ENCODE measurements at regions not wholly inside any gene's neighbourhood (a gene's known extent, or its start where the extent isn't known, plus 50 kb on each side); places are given as distances from the start of the nearest gene placed in this dataset.

DNA sequence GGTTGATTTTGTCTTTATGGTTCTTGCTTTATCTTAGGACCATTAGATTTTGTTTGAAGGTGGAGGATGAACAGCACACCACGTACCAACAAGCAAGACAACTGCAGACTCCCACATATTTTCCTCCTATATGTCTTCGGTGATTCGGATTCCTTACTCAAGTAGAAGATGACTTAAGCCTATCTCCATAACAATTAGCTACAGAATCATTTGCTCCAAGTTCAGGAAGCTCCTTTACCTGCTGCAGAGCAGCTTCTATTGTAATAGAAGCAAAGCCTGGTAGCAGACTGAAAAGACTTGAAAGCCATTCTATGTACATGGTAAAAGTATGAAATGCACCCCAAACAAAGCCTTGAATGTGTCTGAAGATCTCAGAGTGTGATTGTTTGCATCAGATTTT lies 229.0 kb downstream of the SOX2 start:
- no peak overlapping the region for H3K4me3 ChIP-seq
- no peak for DNase-seq (ENCODE audit: low spot score in 2 of 2)
- no peak for TF ChIP-seq POLR2A (IDR thresholded peaks at IDR 0.05)
- no peak for TF ChIP-seq POLR2AphosphoS5 (IDR thresholded peaks at IDR 0.05)
- no peaks in the 10 kb centered on the region for H3K27me3 ChIP-seq
- no peaks in the 10 kb centered on the region for H3K36me3 ChIP-seq
- H3K4me1 ChIP-seq = no peaks in the 10 kb centered on the region
- whole genome bisulfite sequencing = 75% methylated on average over 3 of the region's 3 CpGs
- no peaks in the 10 kb centered on the region for H3K9me3 ChIP-seq
- no peak overlapping the region for H3K27ac ChIP-seq

DNA sequence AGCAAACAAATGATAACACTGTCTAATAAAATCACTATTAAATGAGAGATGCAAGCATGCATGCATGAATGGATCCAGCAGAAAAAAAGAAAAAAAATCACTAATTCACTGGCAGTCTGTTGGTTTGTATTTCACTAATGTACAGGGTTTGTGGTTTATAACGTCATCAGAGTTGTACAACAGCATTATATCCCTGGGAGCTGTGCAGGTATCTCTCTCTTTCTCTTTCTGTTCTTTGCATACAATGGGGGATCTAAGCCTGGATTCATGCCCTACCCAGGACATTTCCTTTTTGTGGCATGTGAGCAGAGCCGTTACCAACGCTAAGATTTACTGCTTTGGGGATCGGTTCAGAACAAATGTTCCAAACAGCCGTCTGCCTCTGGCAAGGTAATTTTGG lies 229.5 kb downstream of the SOX2 start:
- Histone ChIP-seq H3K4me1 (no peaks in the 10 kb centered on the region), H3K27me3 (no peaks in the 10 kb centered on the region), H3K9me3 (no peaks in the 10 kb centered on the region), H3K36me3 (no peaks in the 10 kb centered on the region), H3K27ac (no peak overlapping the region), H3K4me3 (no peak overlapping the region)
- DNase-seq (ENCODE audit: low spot score in 2 of 2) = no peak
- TF ChIP-seq POLR2AphosphoS5 (IDR thresholded peaks at IDR 0.05) (no peak), POLR2A (IDR thresholded peaks at IDR 0.05) (no peak), CTCF (IDR thresholded peaks at IDR 0.05) (no peak), EP300 (IDR thresholded peaks at IDR 0.05) (no peak)
- WGBS = 13% methylated on average over 5 of the region's 5 CpGs

GRCh38 chr3:181943285-181943684 lies 231.6 kb downstream of the SOX2 start:
- no peaks in the 10 kb centered on the region for H3K9me3 ChIP-seq
- no peak for DNase-seq (ENCODE audit: low spot score in 2 of 2)
- no peak for TF ChIP-seq POLR2AphosphoS5 (IDR thresholded peaks at IDR 0.05)
- TF ChIP-seq CTCF (IDR thresholded peaks at IDR 0.05) = no peak
- TF ChIP-seq POLR2A (IDR thresholded peaks at IDR 0.05) = no peak
- no peak for TF ChIP-seq EP300 (IDR thresholded peaks at IDR 0.05)
- no peaks in the 10 kb centered on the region for H3K4me1 ChIP-seq
- no peak overlapping the region for H3K27ac ChIP-seq
- H3K4me3 ChIP-seq = no peak overlapping the region
- 70% methylated on average over 6 of the region's 6 CpGs for WGBS
- H3K36me3 ChIP-seq = no peaks in the 10 kb centered on the region
- H3K27me3 ChIP-seq = no peaks in the 10 kb centered on the region

- Histone ChIP-seq H3K36me3 (no peaks in the 10 kb centered on the region), H3K4me3 (no peak overlapping the region), H3K27me3 (no peaks in the 10 kb centered on the region), H3K4me1 (no peaks in the 10 kb centered on the region), H3K27ac (no peak overlapping the region), H3K9me3 (no peaks in the 10 kb centered on the region)
- WGBS = 43% methylated on average over 1 of the region's 1 CpG
- DNase-seq (ENCODE audit: low spot score in 2 of 2) = no peak
- TF ChIP-seq POLR2A (IDR thresholded peaks at IDR 0.05) = no peak
- TF ChIP-seq CTCF (IDR thresholded peaks at IDR 0.05) = no peak
- no peak for TF ChIP-seq EP300 (IDR thresholded peaks at IDR 0.05)
- no peak for TF ChIP-seq POLR2AphosphoS5 (IDR thresholded peaks at IDR 0.05)
These were observed 235.9 kb downstream of the SOX2 start for GRCh38 chr3:181947606-181948005.

- Histone ChIP-seq H3K4me1 (no peaks in the 10 kb centered on the region), H3K27me3 (no peaks in the 10 kb centered on the region), H3K27ac (no peak overlapping the region), H3K9me3 (no peaks in the 10 kb centered on the region), H3K4me3 (no peak overlapping the region), H3K36me3 (no peaks in the 10 kb centered on the region)
- WGBS = 81% methylated on average over 2 of the region's 2 CpGs
- DNase-seq (ENCODE audit: low spot score in 2 of 2) = no peak
- TF ChIP-seq CTCF (IDR thresholded peaks at IDR 0.05) (no peak), EP300 (IDR thresholded peaks at IDR 0.05) (no peak), POLR2AphosphoS5 (IDR thresholded peaks at IDR 0.05) (no peak), POLR2A (IDR thresholded peaks at IDR 0.05) (no peak)
These were observed 236.6 kb downstream of the SOX2 start for GRCh38 chr3:181948286-181948685.

DNA sequence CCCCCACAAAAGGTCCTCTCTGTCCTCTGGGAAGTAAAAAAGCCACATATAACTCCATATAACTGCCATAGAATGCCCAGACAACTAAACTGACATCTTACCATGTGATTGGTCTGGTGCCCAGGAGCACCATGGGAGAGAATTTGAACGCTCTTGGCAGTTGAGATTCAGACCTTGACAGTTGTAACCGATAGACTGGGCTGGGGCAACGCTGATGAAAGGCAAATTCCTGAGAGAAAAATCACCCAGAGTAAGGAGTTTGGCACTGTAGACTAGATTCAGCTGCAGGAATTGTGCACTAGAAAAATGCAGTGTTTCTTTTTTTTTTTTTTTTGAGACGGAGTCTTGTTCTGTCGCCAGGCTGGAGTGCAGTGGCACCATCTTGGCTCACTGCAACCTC lies 240.5 kb downstream of the SOX2 start:
- DNase-seq (ENCODE audit: low spot score in 2 of 2) = no peak
- TF ChIP-seq EP300 (IDR thresholded peaks at IDR 0.05) (no peak), POLR2A (IDR thresholded peaks at IDR 0.05) (no peak), CTCF (IDR thresholded peaks at IDR 0.05) (no peak), POLR2AphosphoS5 (IDR thresholded peaks at IDR 0.05) (no peak)

More for the DNA sequence above, 240.5 kb downstream of the SOX2 start:
- no peaks in the 10 kb centered on the region for H3K27me3 ChIP-seq
- H3K4me3 ChIP-seq = no peak overlapping the region
- H3K27ac ChIP-seq = no peak overlapping the region
- no peaks in the 10 kb centered on the region for H3K9me3 ChIP-seq
- 69% methylated on average over 5 of the region's 5 CpGs for WGBS
- H3K4me1 ChIP-seq = no peaks in the 10 kb centered on the region
- no peaks in the 10 kb centered on the region for H3K36me3 ChIP-seq

Data from suprapubic skin (tissue), 4 donors.